Body of pancreas (tissue), 4 donors: ENCODE measurements at regions not wholly inside any gene's neighbourhood (a gene's known extent, or its start where the extent isn't known, plus 50 kb on each side); places are given as distances from the start of the nearest gene placed in this dataset.

Experiments used
- ATAC-seq: fragments of 150-250 bp; one replicate; pipeline ENCODE4 v1.9.1; 2016
- DNase-seq, 4 donors: peaks; one replicate each; pipeline ENCODE4 v3.0.0-alpha.2; 2019
- H3K27ac ChIP-seq, 4 donors: fragments of 200-600 bp; sonication (generic); 1 replicate in 3 of 4; 2 replicates in 1 of 4; pipeline versions ENCODE4 v1.5.1 to v1.6.1; 2016 to 2019; ENCODE audit warnings: mild to moderate bottlenecking in 1 of 4, mixed read lengths in 1 of 4, moderate library complexity in 1 of 4
- H3K27me3 ChIP-seq, 2 donors: fragments of 200-600 bp; sonication (generic); one replicate each; pipeline ENCODE4 v1.6.0; 2016; ENCODE audit warnings: mild to moderate bottlenecking in 1 of 2
- H3K36me3 ChIP-seq, 2 donors: fragments of 200-600 bp; sonication (generic); replicated peaks in 1 of 2; 2 replicates each; pipeline ENCODE4 v1.5.1; 2016; ENCODE audit warnings: low read depth in 2 of 2; ENCODE audit not compliant: insufficient read depth in 1 of 2
- H3K4me1 ChIP-seq: fragments of 200-600 bp; sonication (generic); one replicate; pipeline ENCODE4 v1.6.0; 2016
- H3K4me3 ChIP-seq, 2 donors: fragments of 200-600 bp; sonication (generic); 1 replicate in 1 of 2; 2 replicates in 1 of 2; pipeline ENCODE4 v1.5.1; 2016 to 2019
- H3K9me3 ChIP-seq, 3 donors: fragments of 200-600 bp; sonication (generic); 1 replicate in 2 of 3; 2 replicates in 1 of 3; pipeline ENCODE4 v1.5.1; 2016
- POLR2A ChIP-seq, 3 donors: fragments of 450-650 bp; IDR thresholded peaks; one replicate each; pipeline ENCODE4 v1.6.1; 2016; ENCODE audit warnings: antibody characterized with exemption in 3 of 3, mild to moderate bottlenecking in 2 of 3
- WGBS, 2 donors: methylation state at CpG; one replicate each; pipeline ENCODE4 v1.1.5; 2017; 5-methylcytosine and 5-hydroxymethylcytosine counted together
- intact Hi-C: fragments of 100-400 bp; cut with DNase I; formaldehyde crosslinking; loops from one replicate; pipeline ENCODE4 v1.15.1; 2023
- TF ChIP-seq, protein P1 (sequence below), 7 experiments: fragments of 450-650 bp in 4 of 7; fragments of 200-600 bp in 3 of 7; sonication (generic) in 3 of 7; IDR thresholded peaks; one replicate each; pipeline ENCODE4 v1.5.1; 2016 to 2019; ENCODE audit warnings: antibody characterized with exemption in 7 of 7

- H3K4me1 ChIP-seq = no peaks in the 10 kb centered on the region
- WGBS, 2 donors = 53 to 68% methylated on average over 6 of the region's 6 CpGs
- H3K4me3 ChIP-seq = no peak overlapping the region
- intact Hi-C loops = no loop called here
- peaks cover 0 to 2% (median 0%) of the 10 kb centered on the region in 3 donors for H3K9me3 ChIP-seq
- TF ChIP-seq POLR2A (IDR thresholded peaks at IDR 0.05) = no peak
- TF ChIP-seq, protein P1, sequence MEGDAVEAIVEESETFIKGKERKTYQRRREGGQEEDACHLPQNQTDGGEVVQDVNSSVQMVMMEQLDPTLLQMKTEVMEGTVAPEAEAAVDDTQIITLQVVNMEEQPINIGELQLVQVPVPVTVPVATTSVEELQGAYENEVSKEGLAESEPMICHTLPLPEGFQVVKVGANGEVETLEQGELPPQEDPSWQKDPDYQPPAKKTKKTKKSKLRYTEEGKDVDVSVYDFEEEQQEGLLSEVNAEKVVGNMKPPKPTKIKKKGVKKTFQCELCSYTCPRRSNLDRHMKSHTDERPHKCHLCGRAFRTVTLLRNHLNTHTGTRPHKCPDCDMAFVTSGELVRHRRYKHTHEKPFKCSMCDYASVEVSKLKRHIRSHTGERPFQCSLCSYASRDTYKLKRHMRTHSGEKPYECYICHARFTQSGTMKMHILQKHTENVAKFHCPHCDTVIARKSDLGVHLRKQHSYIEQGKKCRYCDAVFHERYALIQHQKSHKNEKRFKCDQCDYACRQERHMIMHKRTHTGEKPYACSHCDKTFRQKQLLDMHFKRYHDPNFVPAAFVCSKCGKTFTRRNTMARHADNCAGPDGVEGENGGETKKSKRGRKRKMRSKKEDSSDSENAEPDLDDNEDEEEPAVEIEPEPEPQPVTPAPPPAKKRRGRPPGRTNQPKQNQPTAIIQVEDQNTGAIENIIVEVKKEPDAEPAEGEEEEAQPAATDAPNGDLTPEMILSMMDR (IDR thresholded peaks at IDR 0.05) = no peak
- no peak for ATAC-seq
- H3K27me3 ChIP-seq = no peaks in the 10 kb centered on the region
- DNase-seq = no peak
- H3K27ac ChIP-seq = no peak overlapping the region
- no peaks in the 10 kb centered on the region for H3K36me3 ChIP-seq
These were observed 159.5 kb upstream of the GRAMD2B start for GRCh38 chr5:126263591-126264184.

- no peaks in the 10 kb centered on the region for H3K9me3 ChIP-seq
- ATAC-seq (no peak), DNase-seq (no peak)
- no peak overlapping the region for H3K27ac ChIP-seq
- intact Hi-C loops = no loop called here
- H3K36me3 ChIP-seq = no peaks in the 10 kb centered on the region
- no peaks in the 10 kb centered on the region for H3K27me3 ChIP-seq
- TF ChIP-seq POLR2A (IDR thresholded peaks at IDR 0.05) = no peak
- TF ChIP-seq, protein P1 (IDR thresholded peaks at IDR 0.05) = no peak
- no peak overlapping the region for H3K4me3 ChIP-seq
- 53 to 75% methylated on average over 4 of the region's 4 CpGs for WGBS, 2 donors
- no peaks in the 10 kb centered on the region for H3K4me1 ChIP-seq
These were observed 157.3 kb upstream of the GRAMD2B start for GRCh38 chr5:126265917-126266316.

DNA sequence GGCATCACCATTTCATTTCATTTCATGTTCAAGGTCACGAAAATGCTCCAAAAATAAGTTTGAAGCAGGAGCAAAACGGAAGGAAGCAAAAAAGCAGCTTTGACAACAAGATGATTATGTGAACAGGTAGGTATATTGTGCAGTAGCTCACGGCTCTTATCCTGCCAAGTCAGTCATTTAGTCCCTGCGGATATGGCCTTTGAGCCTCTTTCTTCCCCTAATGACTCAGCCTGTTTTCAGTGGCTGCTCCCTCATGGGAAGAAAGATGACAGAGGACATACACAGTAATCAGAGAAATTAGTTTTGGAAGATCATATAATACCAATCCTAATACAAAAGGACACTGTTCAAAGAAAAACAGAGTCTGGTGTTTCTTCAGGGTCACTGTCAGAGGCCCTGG is 155.8 kb upstream of the GRAMD2B start:
- DNase-seq = no peak
- TF ChIP-seq, protein P1 (IDR thresholded peaks at IDR 0.05) = no peak
- no peak for TF ChIP-seq POLR2A (IDR thresholded peaks at IDR 0.05)
- H3K27ac ChIP-seq = no peak overlapping the region
- no peak overlapping the region for H3K4me3 ChIP-seq
- H3K27me3 ChIP-seq = no peaks in the 10 kb centered on the region
- WGBS, 2 donors = 65% methylated on average over 4 of the region's 4 CpGs
- intact Hi-C loops = no loop called here
- H3K4me1 ChIP-seq = no peaks in the 10 kb centered on the region
- no peaks in the 10 kb centered on the region for H3K36me3 ChIP-seq
- no peak for ATAC-seq
- H3K9me3 ChIP-seq = no peaks in the 10 kb centered on the region

DNA sequence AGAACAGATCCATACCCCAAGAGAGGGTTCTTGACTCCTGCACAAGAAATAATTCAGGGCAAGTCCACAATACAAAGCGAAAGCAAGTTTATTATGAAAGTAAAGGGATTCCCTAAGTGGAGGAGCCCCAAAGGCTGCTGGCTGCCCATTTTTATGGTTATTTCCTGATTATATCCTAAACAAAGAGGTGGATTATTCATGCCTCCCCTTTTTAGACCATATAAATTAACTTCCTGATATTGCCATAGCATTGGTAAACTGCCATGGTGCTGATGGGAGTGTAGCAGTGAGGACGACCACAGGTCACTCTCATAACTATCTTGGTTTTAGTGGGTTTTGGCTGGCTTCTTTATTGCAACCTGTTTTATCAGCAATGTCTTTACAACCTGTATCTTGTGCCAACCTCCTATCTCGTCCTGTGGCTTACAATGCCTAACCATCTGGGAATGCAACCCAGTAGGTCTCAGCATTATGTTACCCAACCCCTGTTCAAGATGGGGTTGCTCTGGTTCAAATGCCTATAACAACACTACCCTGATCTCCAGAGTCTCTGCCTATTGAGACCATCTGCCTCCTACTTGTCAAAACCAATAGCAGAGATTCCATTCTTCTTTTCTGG is 154.4 kb upstream of the GRAMD2B start:
- no peaks in the 10 kb centered on the region for H3K27me3 ChIP-seq
- no peak overlapping the region for H3K27ac ChIP-seq
- DNase-seq = no peak
- no peak for ATAC-seq
- H3K4me3 ChIP-seq = no peak overlapping the region
- H3K9me3 ChIP-seq = no peaks in the 10 kb centered on the region
- no peaks in the 10 kb centered on the region for H3K36me3 ChIP-seq
- intact Hi-C loops = no loop called here
- no peaks in the 10 kb centered on the region for H3K4me1 ChIP-seq
- WGBS, 2 donors = 51 to 53% methylated on average over 3 of the region's 3 CpGs
- TF ChIP-seq, protein P1 (IDR thresholded peaks at IDR 0.05) = no peak

DNA sequence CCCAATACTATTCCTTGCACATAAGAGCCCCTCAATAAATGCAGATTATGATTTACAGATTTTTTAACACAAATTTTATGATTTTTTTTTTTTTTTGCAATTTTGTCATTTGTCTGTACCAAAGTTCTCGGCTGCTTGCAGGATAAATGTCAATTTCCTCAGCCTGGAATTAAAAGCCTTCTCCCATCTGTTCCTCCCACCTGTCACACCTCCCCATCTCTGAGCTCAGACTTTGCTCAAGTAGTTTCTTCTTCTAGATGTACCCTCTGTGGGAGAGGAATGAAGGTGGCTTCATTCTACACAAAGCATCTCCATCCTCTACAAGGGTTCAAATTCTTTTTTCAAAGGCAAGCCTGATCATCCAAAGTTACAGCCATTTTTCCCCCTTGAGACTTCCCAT is 153.7 kb upstream of the GRAMD2B start:
- TF ChIP-seq, protein P1 (IDR thresholded peaks at IDR 0.05) = no peak
- TF ChIP-seq POLR2A (IDR thresholded peaks at IDR 0.05) = no peak
- intact Hi-C loops = no loop called here
- ATAC-seq = no peak

More for the DNA sequence above, 153.7 kb upstream of the GRAMD2B start:
- DNase-seq = no peak
- Histone ChIP-seq H3K9me3 (no peaks in the 10 kb centered on the region), H3K36me3 (no peaks in the 10 kb centered on the region), H3K27ac (no peak overlapping the region), H3K4me1 (no peaks in the 10 kb centered on the region), H3K4me3 (no peak overlapping the region), H3K27me3 (no peaks in the 10 kb centered on the region)
- WGBS, 2 donors = 90 to 97% methylated on average over 1 of the region's 1 CpG
